NK-92 (cell line): ENCODE measurements at regions not wholly inside any gene's neighbourhood (a gene's known extent, or its start where the extent isn't known, plus 50 kb on each side); places are given as distances from the start of the nearest gene placed in this dataset.
"Not testable (repeated sequence)": the region's sequence is repeated elsewhere in the genome, so short reads cannot be mapped to it uniquely, and the experiment has no call there.

Experiments
- DNase-seq: peaks from one replicate; lab custom pipeline; 2025; ENCODE audit not compliant: unreplicated experiment; lab: John Stamatoyannopoulos, UW

DNA sequence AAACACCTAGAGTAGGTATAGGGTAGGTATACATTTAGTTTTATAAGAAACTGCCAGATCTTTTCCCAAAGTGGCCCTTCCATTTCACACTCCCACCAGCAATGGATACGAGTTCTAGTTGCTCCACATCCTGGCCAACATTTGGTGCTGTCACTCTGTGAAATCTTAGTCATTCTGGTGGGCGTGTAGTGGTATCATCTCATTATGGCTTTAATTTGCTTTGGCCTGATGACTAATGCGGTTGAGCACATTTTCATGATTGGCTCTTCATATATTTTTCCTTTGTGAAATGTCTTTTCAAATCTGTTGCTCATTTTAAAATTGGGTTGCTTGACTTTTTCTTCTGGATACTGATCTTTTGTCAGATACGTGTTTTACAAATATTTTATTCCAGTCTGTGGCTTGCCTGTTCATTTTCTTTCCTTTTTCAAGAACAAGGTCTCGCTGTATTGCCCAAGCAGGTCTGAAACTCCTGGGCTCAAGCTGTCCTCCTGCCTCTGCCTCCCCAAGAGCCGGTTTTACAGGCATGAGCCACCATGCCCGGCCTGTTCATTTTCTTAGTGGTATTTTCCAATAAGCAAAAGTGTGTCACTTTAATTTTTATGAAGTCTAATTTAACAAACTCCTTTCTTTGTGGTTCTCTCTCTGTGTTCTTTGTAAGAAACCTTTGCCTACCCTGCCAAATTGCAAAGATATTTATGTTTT, 192.4 kb downstream of the SEC14L1 start:
- no peak for DNase-seq

DNA sequence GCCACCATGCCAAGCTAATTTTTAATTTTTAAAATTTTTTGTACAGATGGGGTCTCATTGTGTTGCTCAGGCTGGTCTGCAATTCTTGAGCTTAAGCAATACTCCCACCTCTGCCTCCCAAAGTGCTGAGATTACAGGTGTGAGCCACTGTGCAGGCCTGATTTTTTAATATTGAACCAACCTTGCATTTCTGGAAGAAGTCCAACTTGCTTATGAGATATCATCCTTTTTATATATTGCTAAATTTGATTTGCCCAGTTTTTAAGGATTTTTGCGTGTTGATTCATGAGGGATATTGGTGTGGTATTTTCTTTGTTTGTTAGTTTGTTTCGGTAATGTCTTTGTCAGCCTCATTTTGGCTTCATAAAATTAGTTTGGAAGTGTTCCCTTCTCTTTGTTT, 196.4 kb downstream of the SEC14L1 start:
- no peak for DNase-seq

DNA sequence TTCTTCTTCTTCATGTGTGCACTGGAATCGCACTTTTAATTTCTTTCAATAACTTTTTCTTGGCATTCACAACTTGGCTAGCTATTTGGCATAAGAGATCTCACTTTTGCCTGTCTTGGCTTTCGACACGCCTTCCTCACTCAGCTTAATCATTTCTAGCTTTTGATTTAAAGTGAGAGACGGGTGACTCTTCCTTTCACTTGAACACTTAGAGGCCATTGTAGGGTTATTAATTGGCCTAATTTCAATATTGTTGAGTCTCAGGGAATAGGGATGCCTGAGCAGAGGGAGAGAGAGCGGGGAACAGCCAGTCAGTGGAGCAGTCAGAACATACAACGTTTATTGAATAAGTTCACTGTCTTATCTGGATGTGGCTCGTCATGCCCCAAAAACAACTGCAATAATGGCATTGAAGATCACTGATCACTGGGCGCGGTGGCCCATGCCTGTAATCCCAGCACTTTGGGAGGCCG, 200.3 kb downstream of the SEC14L1 start:
- DNase-seq = no peak

DNA sequence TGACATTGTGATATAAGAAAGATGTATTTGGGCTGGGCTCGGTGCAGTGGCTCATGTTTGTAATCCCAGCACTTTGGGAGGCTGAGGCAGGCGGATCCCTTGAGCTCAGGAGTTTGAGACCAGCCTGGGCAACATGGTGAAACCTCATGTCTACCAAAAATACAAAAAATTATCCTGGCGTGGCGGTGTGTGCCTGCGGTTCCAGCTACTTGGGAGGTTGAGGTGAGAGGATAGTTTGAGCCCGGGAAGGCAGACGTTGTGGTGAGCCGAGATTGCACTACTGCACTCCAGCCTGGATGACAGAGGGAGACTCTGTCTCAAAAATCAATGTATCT, 201.9 kb downstream of the SEC14L1 start:
- not testable (repeated sequence) for DNase-seq

DNA sequence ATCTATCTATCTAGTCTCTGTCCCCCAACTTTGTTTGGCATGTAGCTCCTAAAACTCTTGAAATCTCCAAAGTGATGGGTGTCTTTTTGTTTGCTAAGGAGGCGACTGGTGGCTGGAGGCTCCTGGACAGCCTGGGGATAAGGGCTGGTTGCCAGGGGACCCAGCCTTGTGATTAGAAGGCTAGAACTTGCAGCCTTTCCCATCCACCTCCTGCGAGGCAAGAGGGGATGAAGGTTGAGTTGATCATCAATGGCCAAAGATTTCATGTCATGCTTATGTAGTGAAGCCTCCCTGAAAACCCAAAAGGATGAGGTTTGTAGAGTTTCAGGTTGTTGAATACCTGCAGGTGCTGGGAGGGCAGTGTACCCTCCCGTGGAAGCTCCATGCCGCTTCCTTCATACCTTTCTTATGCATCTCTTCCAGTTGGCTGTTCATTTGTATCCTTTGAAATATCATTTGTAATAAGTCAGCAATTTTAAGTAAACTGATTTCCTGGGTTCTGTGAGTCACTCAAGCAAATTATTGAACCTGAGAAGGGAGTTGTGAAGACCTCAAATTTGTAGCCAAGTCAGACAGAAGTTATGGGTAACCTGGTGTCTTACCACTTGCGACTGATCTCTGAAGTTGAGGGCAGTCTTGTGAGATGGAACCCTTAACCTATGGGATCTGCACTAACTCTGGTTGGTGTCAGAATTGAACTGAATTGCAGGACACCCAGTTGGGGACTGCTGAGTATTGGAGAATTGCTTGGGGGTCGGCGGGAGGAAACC, 202.4 kb downstream of the SEC14L1 start:
- DNase-seq = no peak

DNA sequence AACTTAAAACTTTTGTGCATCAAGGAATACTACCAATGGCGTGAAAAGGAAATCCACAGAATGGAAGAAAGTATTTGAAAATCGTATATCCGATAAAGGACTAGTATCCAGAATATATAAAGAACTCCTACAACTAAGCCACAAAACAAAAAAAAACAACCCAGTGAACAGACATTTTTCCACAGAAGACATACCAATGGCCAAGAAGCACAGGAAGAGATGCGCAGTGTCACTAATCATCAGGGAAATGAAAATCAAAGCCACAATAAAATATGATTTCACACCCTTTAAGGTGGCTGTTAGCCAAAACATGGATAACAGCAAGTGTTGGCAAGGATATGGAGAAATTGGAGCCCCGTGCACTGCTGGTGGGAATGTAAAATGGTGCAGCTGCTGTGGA, 203.3 kb downstream of the SEC14L1 start:
- no peak for DNase-seq

DNA sequence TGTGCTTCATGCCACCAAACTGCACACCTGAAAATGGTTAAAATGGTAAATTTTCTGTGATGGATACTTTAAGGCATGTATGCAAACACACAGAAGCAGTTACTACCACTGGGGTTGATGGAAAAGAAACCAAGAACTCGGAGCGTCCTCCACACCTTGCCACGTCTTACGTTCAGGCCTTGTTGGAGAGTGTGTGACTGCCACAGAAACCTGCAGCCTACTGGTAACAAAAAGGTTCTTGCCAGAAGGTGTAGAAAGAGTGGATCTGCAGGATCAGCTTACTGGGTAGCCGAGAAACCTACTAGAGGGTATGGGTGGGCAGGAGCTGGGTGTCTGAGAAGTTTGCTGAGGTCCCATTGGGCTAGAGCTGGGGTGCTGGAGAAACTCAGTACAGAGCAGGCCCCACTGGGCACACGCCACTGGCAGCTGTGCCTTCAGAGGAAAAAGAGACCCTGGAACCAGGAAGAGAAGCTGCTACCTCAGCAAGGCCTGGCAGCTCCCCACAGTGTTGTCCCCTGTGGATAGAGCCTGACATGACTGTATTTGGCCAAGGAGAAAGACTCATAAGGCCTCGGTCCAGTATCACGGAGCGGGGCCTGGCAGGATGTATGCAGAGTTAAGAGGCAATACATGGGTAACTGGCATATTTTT, 204.6 kb downstream of the SEC14L1 start:
- DNase-seq = no peak

DNA sequence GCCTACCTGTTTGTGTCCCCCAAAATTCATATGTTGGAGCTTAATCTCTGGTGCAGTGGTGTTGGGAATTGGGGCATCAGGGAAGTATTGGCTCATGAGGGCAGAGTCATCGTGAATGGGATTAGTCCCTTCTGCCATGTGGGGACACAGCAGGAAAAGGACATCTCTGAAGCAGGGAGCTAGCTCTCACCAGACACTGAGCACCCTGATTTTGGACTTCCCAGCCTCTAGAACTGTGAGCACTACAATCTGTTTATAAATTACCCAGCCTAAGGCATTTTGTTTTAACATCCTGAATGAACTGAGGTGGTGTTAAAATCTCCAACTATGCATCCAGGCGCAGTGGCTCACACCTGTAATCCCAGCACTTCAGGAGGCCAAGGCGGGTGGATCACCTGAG, 206.0 kb downstream of the SEC14L1 start:
- no peak for DNase-seq

DNA sequence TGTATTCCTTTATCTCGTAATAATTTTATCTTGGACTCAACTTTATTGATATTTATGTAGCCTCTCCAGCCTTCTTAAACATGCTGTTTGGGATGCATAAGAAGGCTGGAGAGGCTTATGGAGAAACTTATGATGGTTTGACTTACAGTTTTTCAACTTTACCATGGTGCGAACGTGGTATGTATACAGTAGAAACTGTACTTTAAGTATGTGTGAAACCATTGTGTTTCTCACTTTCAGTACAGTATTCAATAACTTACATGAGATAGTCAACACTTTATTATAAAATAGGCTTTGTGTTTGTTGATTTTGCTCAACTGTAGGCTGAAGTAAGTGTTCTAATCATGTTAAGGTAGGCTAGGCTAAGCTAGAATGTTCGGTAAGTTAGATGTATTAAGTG, 206.8 kb downstream of the SEC14L1 start:
- no peak for DNase-seq

DNA sequence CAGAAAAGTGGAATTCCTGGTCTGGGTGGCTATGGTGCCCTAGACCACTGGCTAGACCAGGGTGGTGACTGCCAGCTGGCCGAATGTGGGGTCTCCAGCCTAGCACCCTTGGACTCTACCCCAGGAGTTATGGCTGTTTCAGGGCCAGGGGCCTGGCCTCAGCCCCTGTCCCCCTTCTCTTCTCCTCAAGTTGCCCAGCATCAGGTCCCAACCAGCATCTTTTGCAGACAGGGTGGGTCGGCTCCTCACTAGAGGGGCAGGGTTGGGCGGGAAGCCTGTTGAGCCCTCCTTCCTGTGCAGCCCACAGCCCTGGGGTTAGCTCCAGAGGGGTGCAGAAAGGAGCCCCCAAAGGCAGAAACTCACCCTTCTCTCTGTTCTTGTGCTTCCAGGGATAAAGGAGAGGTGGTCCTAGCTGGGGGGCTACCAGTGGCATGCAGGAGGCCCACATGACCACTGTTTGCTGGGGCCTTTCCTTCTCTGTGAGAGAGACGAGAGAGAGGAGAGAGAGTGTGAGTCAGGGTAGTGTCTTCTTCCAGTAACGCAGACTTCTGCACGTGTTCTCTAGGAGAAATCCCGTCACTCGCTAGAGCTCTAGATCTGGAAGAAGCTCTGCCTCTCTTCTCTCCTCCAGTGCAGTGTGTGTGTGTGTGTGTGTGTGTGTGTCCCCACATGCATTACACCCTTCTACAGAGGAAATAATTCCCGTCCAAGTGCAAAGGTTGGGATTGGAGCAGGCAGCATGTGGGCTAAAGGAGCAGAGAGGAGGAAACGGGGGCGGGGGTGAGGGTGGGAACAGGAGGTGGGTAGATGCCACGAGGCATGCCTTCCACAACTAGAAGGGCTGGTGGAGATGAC, 209.4 kb downstream of the SEC14L1 start:
- no peak for DNase-seq

DNA sequence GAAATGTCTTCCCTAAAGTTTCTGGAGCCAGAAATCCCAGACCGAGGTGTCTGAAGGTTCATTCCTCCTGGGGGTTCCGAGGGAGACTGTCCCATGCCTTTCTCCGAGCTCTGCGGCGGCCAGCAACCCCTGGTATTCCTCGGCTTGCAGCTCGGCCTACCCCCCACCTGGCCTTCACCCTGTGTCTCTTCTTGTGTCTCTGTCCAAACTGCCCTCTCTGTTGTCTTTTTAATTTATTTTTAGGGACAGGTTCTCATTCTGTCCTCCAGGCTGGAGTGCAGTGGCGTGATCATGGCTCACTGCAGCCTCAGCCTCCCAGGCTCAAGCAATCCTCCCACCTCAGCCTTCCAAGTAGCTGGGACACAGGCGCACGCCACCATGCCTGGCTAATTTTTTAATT, 211.7 kb downstream of the SEC14L1 start:
- no peak for DNase-seq

DNA sequence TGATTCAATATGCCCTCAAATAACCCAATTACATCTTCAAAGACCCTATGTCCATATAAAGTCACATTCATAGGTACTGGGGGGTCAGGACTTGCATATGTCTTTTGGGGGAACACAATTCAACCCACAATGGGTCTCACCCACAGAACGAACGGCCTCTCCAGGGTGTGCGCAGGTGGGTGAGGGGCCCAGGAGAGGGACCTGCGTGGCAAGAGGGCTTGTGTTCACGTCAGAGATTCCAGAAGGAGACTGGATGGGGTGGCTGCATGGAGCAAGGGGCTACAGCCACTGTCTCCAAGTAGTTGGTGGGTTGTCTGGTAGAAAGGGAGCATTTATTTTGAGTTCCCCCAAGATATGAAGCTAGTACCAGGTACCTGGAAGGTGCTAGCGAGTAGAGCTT, 212.2 kb downstream of the SEC14L1 start:
- no peak for DNase-seq

DNA sequence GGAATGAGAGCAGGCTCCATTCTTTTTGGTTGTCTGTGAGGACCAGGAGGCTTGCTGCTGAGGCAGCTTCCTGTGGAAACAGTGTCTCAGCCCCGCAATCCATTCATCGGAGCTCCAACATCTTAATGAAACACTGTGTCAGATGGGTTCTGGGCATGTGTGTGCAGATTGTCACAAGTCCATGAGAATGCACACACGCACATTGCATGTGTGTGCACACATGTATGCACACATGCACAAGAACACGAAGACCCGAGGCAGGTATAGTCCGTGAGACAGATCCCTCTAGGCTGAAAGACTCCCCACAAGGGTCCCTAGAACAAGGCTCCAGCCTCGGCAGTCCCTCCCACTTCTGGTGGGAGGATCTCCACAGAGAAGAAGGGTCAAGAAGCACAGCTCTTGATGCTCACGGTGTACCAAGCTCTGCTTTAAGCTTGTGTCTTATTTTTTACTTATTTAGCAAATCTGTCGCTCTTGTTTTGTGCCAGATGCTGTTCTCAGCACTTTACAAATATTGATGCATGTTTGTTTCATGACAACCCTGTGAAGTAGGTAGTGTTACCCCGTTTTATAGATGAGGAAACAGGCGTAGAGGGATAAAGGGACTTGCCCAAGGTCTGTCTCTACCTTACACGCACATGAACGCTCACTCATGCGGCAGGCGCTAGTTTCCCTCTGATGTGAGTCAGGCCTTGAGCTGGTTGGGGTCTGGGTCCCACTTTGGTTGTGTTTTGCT, 213.1 kb downstream of the SEC14L1 start:
- DNase-seq = no peak

DNA sequence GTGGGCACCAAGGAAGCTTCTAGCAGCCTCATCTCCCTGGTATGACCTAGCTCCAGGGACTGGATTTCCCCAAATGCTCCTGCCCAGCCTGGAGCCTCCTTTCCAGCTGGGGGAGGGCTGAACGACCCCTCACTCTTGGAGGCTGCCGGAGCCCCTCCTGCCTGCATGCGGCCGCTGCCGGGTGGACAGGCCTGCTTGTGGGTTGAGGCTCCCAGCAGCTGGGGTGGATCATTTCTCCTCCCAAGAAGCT, 213.6 kb downstream of the SEC14L1 start:
- no peak for DNase-seq

DNA sequence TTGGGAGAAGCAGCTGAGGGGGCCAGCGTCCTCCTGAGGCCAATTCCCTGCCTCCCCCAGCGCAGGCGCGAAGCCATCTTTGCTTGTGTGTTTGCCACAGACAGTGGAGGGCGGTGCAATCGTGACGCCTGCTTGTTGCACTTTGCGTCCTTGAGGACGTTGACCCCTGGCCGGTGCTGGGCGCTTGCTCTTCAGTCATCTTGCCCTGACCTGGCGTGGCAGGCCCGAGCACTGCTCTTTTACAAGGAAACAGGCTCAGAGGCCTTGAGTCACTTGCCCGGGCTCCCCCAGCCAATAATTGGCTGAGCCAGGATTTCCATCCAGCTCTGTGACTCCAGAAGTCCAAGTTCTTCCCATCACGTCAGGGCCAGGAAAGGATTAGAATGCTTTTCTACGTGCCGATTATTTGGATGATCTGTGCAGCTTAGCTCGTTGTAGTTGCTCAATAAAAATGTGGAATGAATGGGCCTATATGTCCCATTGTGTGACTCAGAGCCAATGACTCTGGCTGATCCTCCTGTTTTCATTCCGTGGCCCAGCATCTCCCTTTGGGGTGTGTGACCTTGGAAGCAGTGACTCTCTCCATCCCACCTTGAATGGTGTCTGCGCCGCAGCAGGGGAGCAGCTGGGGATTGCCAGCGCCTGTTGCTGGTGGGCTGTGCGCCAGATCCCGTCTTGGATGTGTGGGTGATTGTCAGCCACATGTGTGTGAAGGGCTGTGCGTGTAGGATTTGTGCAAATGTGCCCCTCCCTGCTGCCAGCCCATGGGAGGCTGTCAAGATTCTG, 214.1 kb downstream of the SEC14L1 start:
- no peak for DNase-seq

DNA sequence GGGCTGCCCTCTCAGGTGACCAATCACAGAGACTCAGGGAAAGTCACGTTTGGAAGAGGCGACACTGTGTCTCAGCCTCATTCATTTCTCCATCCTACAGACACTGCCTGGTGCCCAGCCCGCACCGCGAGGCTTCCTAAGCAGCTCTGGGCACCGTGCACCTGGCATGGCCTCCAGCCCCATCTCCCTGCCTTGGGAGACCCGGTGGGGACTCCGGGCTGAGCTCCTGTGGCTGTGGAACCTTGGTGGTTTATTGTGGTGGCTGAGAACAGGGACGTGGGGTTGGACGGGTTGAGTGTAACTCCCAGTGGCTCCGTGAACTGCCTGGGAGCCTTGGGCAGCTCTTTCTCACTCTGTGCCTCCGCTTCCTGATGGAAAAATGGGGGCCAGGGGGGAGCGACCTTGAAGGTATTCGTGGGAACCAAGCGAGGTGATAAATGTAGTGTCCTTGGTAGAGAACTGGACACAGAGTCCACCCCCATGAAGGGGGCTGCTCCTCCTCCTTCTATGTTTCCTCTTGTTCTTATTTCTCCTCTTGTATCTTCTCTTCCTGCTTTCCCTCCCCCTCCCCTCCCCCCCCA, 215.4 kb downstream of the SEC14L1 start:
- no peak for DNase-seq

DNA sequence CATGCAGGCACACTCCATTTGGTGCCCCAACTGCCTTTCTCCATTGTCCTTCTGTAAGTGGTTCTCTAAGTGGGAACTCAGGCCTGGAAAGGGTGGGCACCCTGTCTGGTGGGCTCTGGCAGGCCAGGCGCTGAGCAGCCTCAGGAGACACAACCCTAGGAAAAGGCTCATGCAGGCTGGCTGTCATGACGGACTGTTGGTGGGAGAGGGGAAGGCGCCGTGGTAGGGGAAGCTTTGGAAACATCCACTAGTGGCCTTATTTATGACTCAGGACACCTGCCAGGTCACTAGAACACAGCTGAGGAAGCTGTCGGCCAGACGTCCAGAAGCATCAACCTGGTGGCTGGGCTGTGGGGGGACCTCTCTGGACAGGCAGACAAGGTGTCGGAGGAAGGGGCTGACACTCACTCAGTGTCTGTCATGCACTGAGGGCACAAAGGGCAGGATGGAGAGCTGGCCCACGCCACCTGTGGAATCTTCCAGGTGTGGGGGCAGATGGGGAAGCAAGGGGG, 216.0 kb downstream of the SEC14L1 start:
- no peak for DNase-seq

DNA sequence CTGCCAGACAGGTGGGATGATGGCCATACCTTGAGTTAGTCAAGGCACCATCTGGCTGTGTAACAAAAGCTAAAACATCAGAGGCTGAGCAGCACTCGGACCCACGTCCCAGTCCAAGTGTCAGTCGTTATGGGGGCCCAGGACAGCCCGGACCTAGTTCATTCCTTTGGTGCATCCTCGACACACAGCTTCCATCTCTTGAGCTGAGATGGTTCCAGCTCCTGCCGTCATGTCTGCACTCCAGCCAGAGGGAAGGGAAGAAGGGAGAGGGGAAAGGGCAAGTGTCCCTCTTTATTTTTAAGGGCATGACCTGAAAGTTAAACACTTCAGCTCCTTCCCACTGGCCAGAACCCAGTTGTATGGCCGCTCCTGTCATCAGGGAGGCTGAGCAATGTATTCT, 218.0 kb downstream of the SEC14L1 start:
- DNase-seq = no peak

DNA sequence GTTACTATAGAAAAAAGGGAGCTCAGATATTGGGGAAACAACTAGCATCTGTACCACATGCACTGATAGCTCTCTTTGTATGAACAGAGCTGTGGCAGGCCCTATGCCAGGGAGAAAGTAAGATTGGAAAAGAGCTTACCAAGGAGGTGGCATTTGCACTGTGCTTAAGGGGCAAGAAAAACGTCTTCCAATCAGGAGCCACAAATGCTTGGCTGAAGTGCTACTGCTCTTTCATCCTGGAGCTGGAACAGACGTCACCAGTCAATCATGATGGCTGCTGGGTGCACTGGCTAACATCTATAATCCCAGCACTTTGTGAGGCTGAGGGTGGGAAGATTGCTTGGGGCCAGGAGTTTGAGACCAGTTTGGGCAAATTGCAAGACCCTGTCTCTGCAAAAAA, 218.5 kb downstream of the SEC14L1 start:
- DNase-seq = no peak
